Amygdala (tissue), 56 donors: ENCODE measurements at regions not wholly inside any gene's neighbourhood (a gene's known extent, or its start where the extent isn't known, plus 50 kb on each side); places are given as distances from the start of the nearest gene placed in this dataset.
"Not testable (repeated sequence)": the region's sequence is repeated elsewhere in the genome, so short reads cannot be mapped to it uniquely, and the experiment has no call there.

Experiments used
- DNase-seq, 56 donors: peaks; one replicate each; lab custom pipeline; 2025; lab: John Stamatoyannopoulos, UW

GRCh38 chr2:14425869-14426268, 206.6 kb upstream of the LRATD1 start:
- DNase-seq: no peak

- DNase-seq: peak in 2 of 56 donors; percentile 2 to 9
Measured at GRCh38 chr2:14428056-14428455, 204.5 kb upstream of the LRATD1 start.

GRCh38 chr2:14433946-14434495, 198.5 kb upstream of the LRATD1 start:
- no peak for DNase-seq

- no peak for DNase-seq
Measured at GRCh38 chr2:14445670-14446069, 186.8 kb upstream of the LRATD1 start.

GRCh38 chr2:14448340-14448739, 184.2 kb upstream of the LRATD1 start:
- DNase-seq: no peak

- no peak for DNase-seq
Measured at GRCh38 chr2:14451312-14451711, 181.2 kb upstream of the LRATD1 start.

GRCh38 chr2:14454202-14454601, 178.3 kb upstream of the LRATD1 start:
- DNase-seq: no peak

- DNase-seq: no peak
Measured at GRCh38 chr2:14459786-14460325, 172.7 kb upstream of the LRATD1 start.

- no peak for DNase-seq
Measured at GRCh38 chr2:14475994-14476393, 156.5 kb upstream of the LRATD1 start.

GRCh38 chr2:14479486-14479885, 153.0 kb upstream of the LRATD1 start:
- no peak for DNase-seq

GRCh38 chr2:14480120-14480519, 152.4 kb upstream of the LRATD1 start:
- no peak for DNase-seq

GRCh38 chr2:14480906-14481305, 151.6 kb upstream of the LRATD1 start:
- no peak for DNase-seq

- no peak for DNase-seq
Measured at GRCh38 chr2:14492920-14493503, 139.5 kb upstream of the LRATD1 start.

GRCh38 chr2:14494759-14495158, 137.8 kb upstream of the LRATD1 start:
- DNase-seq: no peak

- DNase-seq: no peak
Measured at GRCh38 chr2:14501061-14501460, 131.5 kb upstream of the LRATD1 start.

GRCh38 chr2:14506955-14507354, 125.6 kb upstream of the LRATD1 start:
- DNase-seq: not testable (repeated sequence)

- no peak for DNase-seq
Measured at GRCh38 chr2:14511541-14511940, 121.0 kb upstream of the LRATD1 start.

GRCh38 chr2:14513903-14514302, 118.6 kb upstream of the LRATD1 start:
- DNase-seq: no peak

GRCh38 chr2:14516844-14517243, 115.7 kb upstream of the LRATD1 start:
- no peak for DNase-seq

GRCh38 chr2:14517731-14518130, 114.8 kb upstream of the LRATD1 start:
- no peak for DNase-seq

- DNase-seq: peak in 5 of 56 donors; percentile 3 to 50 (median 17)
Measured at GRCh38 chr2:14520385-14520945, 112.1 kb upstream of the LRATD1 start.
